Smooth muscle cell of the brain vasculature (primary cell): ENCODE measurements at regions not wholly inside any gene's neighbourhood (a gene's known extent, or its start where the extent isn't known, plus 50 kb on each side); places are given as distances from the start of the nearest gene placed in this dataset.

ENCODE experiments used
- DNase-seq: peaks from one replicate; pipeline ENCODE4 v3.0.0-alpha.2; 2012; ENCODE audit warnings: low read depth, low spot score

GRCh38 chr12:30438601-30439041 lies 257.0 kb downstream of the IPO8 start:
- no peak for DNase-seq

GRCh38 chr12:30437616-30438015 lies 258.1 kb downstream of the IPO8 start:
- DNase-seq, result no peak

- DNase-seq, result no peak
Observed at GRCh38 chr12:30437044-30437443, 258.6 kb downstream of the IPO8 start.

- no peak for DNase-seq
Observed at GRCh38 chr12:30428098-30428497, 267.6 kb downstream of the IPO8 start.

GRCh38 chr12:30427555-30427954 lies 268.1 kb downstream of the IPO8 start:
- DNase-seq, result no peak

GRCh38 chr12:30425445-30425844 lies 270.2 kb downstream of the IPO8 start:
- no peak for DNase-seq

- no peak for DNase-seq
Observed at GRCh38 chr12:30423330-30423729, 272.3 kb downstream of the IPO8 start.

GRCh38 chr12:30422844-30423243 lies 272.8 kb downstream of the IPO8 start:
- DNase-seq, result no peak

GRCh38 chr12:30420561-30420960 lies 275.1 kb downstream of the IPO8 start:
- no peak for DNase-seq

GRCh38 chr12:30417697-30418231 lies 277.9 kb downstream of the IPO8 start:
- DNase-seq, result no peak

GRCh38 chr12:30416631-30417030 lies 279.0 kb downstream of the IPO8 start:
- no peak for DNase-seq

GRCh38 chr12:30415777-30416176 lies 279.9 kb downstream of the IPO8 start:
- no peak for DNase-seq

- no peak for DNase-seq
Observed at GRCh38 chr12:30414507-30414906, 281.2 kb downstream of the IPO8 start.

- no peak for DNase-seq
Observed at GRCh38 chr12:30400349-30400748, 295.3 kb downstream of the IPO8 start.

- DNase-seq, result no peak
Observed at GRCh38 chr12:30399859-30400258, 295.8 kb downstream of the IPO8 start.

- no peak for DNase-seq
Observed at GRCh38 chr12:30396576-30396975, 299.1 kb downstream of the IPO8 start.

- DNase-seq, result no peak
Observed at GRCh38 chr12:30395190-30395589, 300.5 kb downstream of the IPO8 start.

- no peak for DNase-seq
Observed at GRCh38 chr12:30391766-30392366, 303.8 kb downstream of the IPO8 start.

GRCh38 chr12:30385706-30386105 lies 310.0 kb downstream of the IPO8 start:
- no peak for DNase-seq

- no peak for DNase-seq
Observed at GRCh38 chr12:30384976-30385375, 310.7 kb downstream of the IPO8 start.

- no peak for DNase-seq
Observed at GRCh38 chr12:30378307-30378706, 317.4 kb downstream of the IPO8 start.

- DNase-seq, result no peak
Observed at GRCh38 chr12:30364822-30365221, 330.8 kb downstream of the IPO8 start.

GRCh38 chr12:30361145-30361544 lies 334.5 kb downstream of the IPO8 start:
- no peak for DNase-seq

GRCh38 chr12:30358671-30359070 lies 337.0 kb downstream of the IPO8 start:
- no peak for DNase-seq
